GM04504 (cell line): ENCODE measurements at regions not wholly inside any gene's neighbourhood (a gene's known extent, or its start where the extent isn't known, plus 50 kb on each side); places are given as distances from the start of the nearest gene placed in this dataset.

Source experiments
- DNase-seq: peaks from one replicate; pipeline ENCODE4 v3.0.0-alpha.2; 2012; ENCODE audit warnings: low read depth

DNA sequence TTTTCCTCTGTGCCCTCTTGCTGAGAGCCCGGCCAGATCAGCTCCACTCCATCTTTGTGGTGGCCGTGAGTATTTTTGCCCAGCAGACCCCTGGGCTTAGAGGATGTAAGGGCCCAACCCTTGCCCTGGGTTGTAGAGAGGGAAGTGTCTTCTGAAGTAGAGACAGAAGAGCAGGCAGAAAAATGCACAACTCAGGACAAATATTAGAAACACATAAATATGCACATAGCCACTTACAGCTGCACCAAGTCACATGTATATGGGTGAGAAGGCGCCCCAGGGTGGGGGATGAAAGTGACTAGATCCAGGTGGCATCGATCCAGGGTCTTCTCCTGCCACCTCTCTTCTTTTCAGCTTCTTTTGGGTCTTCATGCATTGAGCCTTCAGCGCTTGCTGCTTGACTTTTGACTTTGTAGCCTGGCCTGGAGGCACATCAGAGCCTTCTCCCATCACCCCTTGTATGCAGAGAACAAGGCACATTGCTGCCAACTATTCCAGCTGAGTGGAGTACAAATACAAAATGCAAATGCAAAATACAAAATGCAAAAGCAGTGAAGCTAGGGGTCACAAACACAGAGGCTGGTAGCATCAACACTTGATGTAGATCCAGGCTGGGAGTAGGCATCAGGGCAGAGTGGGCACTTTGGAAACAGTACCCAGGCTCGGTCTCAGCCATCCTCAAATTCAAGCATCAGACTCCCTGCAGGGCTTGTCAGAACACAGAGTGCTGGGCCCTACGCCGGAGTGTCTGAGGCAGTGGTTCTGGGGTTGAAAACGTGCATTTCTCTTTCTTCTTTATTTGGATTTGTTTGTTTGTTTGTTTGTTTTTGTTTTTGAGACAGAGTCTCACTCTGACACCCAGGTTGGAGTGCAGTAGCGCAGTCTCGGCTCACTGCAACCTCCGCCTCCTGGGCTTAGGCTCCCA, 133.0 kb downstream of the ASB7 start:
- DNase-seq, result no peak

DNA sequence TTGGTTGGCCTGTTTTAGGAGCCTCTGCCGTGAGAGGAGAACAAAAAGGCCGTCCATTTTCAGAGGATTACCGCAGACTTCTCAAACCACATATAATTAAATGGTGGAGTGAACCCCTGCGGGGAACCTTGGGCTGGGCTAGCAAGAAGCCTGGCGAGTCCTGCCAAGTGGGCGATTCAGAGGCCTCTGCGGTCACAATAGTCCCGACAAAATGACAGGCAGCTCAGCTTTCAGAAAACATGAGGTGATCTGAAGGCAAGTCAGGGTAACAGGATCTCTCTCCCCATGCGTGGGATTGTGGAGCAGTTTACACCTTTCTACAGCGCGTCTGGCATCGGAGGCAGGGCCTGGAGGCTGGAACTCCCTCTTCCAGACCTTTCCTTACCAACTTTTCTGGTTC, 134.8 kb downstream of the ASB7 start:
- DNase-seq, result no peak

DNA sequence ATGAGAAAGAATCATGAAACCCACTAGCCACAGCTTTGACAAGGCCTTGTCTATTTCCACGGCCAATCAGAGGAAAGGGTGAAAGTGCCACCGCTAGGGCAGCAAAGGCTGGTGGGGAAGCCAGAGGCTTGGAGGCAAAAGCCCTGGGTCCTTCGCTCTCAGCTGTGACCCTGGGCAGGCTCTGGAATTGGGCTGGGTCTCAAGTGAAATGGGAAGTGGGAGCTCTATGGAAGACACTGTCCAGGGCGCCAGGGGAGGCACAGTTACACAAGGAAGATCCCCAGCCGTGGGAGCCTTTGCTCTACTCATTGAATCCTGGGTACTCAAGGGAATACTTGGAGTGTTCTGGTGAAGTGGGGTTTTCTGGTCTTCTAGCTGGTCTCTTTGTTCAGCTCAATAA, 136.2 kb downstream of the ASB7 start:
- DNase-seq, result no peak

DNA sequence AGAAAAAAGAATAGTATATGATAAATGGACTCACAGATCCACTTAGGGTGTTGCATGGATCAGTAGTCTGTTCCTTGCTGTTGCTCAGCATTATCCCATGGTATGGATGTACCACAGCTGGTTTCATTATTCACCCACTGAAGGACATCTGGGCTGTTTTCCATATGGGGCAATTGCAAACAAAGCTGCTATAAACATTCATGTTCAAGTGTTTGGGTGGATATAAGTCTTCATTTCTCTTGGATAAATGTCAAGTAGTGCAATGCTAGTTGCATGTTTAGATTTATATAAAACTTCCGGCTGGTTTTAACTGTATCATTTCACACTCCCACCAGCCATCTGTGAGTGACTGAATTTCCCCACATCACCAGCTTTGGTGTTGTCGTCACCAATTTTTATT, 137.7 kb downstream of the ASB7 start:
- no peak for DNase-seq

DNA sequence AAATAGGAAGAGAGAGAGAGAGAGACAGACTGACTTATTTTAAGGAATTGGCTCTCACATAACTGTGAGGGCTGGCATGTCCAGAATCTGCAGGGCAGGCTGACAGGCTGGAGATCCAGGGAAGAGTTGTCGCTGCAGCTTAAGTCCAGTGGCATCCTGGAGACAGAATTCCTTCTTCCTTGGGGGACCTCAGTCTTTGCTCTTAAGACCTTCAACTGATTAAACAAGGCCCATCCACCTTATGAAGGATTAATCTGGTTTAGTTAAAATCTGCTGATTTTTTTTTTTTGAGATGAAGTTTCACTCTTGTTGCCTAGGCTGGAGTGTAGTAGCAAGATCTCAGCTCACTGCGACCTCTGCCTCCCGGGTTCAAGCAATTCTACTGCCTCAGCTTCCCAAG, 128.0 kb upstream of the ALDH1A3 start:
- DNase-seq, result no peak

DNA sequence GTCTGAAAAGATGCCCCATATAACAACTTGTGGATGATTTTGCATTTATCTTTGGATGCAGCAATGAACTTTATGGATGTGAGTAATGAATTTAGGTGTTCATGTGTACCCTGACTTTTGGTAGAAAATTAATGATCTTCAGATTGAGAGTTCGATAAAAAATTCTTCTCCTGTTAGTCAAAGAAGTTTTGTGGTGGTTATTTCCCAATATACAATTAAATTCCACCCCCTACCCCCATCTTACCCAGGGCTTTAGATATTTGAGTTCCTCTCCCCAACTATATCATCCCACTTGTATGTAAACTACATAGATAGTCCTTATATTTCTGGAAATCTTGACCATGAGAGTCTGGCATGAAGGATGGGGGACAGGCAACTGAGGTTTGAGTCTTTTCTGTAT, 126.1 kb upstream of the ALDH1A3 start:
- no peak for DNase-seq

DNA sequence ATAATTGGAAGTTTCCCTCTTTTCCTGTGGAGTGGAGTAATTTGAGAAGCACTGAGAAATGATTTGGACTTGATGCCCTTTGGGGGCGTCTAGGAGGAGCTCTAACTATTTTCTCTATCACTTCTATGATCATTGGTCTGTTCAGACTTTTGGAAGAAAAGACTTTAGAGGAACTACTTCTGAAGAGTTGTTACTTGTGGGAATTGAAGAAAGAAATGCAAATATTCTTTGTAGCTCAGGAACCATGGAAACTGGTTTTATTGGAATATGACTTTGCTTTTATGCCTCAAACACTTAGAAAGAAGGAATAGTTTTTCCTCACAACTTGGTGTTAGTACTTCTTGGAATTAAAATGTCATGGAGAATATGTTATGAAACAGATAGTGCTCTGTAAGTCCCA, 122.0 kb upstream of the ALDH1A3 start:
- DNase-seq, result no peak

DNA sequence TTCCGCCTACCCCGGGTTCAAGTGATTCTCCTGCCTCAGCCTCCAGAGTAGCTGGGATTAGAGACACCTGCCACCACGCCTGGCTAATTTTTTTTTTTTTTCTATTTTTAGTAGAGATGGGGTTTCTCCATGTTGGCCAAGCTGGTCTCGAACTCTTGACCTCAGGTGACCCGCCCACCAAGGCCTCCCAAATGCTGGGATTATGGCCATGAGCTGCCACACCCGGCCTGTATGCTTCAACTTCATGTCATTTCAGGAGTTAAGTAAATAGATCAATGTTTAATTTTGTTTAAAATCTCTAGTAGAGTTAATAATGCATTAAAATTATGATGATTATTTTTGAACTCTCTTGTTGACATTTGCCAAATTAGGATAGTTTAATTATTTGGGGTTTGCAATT, 121.1 kb upstream of the ALDH1A3 start:
- no peak for DNase-seq

DNA sequence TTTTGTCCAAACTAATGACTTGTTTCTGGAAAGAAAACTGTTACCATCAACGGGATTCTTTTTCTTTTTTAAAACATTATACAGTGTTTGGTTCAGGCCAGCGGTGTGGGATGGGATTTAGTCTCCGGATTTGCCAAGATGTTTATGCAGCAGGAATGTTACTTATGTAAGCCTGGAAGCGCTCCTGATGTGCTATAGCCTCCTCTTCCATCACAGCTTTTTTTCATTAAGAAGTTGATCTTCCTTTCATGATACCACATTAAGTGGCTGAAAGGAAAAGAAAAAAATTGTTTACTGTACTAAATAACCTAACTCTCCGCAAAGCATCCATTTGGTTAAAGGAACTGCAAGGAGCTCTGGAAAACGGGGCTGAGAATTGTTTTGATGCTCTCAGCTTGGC, 120.5 kb upstream of the ALDH1A3 start:
- DNase-seq, result peak; percentile 84

DNA sequence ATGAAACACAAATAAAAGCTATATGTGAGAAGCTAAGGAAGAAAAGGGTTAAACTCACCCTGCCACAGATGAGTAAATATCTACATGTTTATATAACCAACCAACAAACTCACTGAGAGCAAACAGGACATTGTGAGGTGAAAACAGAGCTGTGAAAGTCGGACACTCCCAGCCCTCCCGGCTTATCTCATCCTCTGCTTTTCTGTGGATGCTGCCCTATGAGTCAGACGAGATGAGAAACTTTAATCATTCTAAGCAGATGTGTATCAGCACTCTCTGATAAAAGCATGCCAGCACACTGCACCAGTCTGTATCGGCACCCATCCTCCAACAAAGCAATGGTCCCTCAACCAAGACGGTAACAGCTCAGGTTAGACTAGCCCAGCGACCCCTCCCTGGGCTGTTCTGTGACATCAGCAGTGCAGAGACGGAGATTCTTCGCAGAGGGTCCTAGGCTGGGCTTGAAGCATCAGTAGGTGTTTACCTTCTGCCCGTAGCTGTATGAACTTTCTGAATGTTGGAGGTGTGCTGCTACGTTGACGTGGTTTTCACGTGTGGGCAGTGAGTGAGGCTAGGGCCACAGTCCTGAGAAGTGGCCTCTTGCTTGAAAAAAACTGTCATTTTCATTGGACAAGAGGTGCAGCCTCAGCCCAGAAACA, 119.8 kb upstream of the ALDH1A3 start:
- DNase-seq, result peak; percentile 64

DNA sequence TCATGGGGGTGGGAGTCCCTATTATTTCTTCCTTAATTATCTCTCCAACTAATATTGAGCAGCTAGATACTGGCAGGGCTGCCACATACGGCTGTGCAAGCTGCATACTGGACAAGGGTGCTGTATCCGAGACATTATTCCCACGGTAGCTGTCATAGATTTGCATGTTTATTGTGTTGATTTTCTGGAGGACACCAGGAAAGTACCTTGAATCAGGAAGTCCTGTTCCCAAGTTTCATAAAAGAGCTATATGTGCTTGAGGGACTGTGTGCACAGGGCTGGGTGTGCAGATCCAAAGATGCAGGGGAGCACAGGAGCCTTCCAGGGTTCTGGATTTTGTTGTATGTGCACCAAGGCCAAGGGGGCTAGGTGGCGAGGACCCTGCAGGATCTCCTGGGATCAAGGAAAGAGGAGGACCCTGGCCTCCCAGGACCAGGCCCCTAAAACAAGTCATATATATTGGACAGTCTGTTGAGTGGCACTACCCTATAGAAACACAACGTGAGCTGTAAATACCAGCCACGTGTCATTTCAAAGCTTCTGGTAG, 119.2 kb upstream of the ALDH1A3 start:
- no peak for DNase-seq

DNA sequence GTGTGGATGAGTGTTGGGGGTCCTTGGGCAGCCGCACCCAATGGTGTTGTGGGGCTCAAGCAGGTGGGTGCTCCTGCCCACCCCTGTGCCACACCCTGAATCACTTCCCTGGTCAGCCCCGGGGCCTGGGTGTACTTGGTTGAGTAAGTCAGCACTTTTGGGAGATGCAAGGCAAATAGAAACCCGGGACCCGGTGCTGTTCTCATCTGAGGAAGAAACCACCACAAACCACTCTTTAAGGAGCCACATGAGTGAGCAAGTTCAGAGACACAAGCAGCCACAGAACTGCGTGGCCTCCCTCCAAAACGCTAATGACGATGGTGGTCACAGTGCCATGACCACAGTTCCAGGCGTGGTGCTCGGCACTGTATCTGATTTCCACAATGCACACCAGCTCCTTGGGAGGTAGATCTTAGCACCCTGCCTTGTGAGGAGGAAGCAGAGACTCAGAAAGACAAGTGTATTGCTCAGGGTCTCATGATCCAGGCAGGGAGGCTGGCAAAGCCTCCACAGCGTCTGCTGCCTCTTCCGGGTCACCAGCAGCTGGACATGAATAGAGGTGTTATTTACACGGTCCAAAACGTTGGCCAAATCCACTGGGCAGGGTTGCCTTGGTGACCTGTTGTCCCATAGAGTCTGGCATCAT, 118.2 kb upstream of the ALDH1A3 start:
- no peak for DNase-seq

DNA sequence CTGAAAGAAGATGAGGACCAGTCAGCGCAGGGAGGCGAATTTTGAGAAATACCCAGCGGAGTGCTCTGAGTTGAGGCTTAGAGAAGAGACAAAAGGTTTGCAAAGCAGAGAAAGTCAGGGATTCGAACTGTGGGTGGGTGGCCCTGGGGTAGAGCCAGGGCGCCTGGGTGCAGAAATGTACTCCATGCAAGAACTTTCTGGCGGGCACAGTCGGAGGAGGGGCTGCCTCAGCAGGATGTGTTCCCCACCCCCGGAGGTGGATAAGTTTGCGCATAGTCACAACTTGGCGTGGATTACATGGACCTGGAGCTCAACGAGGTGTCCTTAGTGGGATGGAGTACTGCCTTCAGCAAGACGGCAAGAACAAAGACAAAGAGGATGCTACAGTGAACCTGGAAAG, 117.3 kb upstream of the ALDH1A3 start:
- DNase-seq, result no peak

DNA sequence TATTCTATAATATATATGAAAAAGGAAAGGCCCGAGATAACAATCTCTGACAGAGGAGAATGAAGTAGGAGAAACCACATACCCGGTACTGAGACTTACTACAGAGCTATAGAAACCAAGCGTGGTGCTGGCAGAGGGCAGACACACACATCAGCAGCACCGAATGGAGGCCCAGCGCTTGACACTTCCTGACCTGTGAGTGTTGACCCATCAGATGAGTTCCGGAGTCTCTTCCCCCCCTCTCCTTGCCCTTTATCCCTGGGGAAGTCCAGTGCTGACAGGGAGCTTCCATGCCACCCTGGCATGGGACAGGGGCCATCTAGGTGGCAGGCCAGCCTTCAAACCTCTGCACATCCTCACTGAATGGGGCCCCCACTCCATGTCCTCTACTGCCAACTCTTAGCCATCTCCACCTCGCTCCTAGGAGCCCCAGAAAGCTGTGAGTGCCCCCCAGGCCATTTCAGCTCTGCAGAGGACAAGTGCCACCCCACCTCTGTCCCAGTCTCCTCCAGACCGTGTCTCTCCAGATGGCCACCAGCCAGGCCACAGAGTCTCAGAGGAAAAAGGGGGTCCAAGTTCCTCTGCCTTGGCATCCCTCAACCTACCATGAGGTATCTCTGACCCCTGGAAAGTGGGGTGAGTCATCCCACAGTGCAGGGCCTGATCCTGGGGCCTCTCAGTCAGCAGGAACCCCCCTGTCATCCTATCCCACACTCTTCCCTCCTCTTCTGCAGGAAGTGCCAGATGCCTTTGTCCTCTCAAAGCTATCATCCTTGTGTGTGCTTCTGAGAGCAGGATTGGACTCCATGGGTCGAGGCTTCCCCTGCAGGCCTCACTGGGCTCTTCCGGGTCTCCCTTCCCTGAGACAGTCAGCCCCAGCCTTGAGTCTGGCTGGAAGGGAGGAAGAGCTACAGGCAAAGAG, 116.5 kb upstream of the ALDH1A3 start:
- DNase-seq, result no peak

DNA sequence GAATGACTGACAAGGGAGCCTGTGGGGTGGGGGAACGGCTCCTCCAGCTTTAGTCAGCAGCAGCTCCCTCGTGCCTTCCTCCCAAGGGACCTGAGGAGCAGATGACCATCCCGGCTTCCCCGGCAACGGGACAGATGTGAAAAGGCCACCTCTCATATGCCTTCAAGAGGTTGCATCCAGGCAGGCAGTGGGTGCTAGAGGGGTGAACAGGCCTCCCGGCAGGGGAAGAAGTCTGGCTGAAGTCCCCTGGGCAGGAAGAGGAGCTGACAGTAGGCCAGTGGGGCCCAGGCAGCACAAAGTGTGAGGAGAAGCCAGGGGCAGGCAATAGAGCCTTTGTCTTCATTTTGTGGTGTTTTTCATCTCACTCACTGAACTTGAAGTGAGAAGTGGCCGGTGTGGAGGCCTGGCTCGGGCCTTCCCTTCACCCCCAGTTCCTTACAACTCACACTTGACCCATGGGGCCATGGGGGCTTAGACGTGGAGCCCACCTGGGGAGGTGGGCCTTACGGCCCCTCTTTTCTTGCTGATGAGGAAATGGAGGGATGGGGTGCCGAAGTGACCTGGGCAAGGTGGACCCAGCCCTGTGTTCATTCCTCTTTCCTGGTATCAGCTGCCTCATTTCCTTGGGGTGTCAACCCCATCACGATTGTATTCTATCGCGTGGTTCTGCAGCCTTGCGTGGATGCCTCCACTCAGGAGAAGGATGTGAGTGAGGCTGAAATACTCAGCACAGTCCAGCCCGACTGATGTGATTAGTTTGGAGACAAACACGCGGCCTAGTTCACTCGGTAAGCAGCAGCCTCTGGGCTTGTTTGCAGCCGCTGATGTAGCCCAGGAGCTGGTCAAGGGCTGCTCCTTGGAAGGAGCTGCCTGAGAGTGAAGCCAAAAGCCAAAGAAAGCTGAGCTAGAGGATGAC, 115.5 kb upstream of the ALDH1A3 start:
- DNase-seq, result no peak

DNA sequence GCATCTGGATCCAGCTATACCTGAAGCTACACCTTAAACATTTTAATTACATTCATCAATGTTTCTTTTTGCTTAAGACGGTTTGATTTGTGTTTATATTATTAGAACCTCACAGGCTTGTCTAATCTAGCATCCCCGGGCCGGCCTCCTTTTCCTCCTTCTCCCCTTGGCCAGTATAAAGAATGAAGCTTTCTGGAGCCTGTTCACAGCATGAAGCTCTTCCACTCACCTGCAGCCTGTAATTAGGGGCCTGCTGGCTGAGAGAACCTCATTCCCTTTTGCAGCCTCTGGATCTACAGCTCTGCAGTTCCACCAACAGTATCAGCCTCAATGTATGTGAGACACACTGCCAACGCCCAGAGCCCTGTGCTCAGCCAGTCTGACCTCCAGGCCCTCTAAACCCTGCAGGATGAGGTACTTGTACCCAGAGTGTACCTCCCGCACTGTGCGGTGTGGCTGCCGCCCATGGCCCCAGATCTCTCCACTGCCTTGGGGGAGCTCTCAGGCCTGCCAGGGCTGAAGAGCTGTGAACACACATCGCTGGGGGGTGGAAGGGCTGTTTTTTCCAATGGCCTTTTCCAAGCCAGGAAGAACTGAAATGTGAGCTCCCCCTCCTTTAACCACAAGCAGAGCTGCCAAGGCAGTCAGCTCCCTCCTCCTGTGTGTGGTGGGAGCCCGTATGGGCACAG, 114.7 kb upstream of the ALDH1A3 start:
- DNase-seq, result peak; percentile 68

DNA sequence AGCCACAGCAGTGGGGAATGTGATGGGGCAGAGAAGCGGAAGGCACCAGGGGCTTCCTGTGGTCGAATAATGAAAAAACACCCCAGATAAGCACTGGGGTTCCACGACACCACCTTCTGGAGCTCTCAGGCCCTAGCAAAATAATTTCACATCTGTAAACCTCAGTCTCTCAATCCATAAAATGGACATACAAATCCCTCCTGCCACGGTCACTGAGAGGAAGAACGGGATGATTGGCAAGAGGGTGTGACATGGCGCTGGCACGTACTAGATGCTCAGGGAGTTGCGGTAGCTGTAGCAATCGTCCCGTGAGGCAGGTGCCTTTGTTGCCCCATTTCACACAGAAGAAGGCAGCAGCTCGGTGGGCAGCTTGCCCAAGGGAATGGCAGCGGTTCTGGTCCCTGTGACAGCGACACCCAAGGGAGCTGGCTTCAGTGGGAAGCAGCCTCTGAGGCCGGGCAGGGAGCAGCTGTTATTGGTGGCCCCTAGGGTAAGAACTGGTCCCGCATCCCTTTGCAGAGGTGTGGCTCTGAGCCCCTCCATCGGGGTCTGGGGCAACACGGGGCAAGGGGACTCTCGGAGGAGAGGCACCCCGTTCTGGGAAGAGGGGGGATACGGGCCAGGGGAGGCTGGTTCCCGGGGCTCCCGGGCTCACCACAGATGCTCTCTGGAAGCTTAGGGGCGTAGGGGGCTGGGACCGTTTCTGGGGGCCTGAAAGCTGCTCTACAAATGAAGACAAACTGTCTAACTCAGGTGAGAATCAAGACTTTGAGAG, 114.0 kb upstream of the ALDH1A3 start:
- DNase-seq, result no peak

DNA sequence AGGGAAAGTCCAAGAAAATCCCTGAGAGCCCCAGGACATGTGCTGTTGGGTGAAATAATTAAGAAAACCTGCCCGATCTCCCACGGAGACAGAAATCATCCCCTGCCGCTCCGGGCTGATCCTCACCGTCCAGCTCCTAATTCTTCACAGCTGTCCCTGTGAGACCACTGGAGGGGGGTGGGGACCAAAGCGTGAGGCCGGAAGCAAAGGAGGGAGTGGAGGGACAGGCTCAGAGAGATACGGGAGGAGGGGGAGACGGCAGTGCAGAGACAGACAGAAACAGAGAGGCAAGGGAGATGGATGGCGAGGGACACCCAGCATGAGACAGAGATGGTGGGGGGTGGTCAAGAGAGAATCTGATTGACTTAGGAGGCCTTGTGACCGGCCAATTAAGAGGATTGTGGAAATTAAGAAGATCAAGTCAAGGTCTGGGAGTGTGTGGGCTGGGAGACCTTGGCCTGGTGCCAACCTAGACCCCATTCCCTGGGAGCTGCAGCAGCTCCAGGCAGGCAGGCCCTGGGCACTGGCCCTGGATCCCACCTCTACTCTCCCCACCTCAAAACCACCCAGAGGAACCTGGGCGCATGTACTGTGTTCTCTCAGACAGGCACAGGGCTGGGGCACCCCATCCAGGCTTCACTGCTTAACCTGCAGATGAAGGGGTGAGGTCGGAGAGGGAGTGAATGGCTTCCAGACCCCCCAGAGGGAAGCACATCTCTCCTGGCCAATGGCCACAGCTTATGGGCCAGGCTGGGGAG, 113.2 kb upstream of the ALDH1A3 start:
- DNase-seq, result no peak
